ENCODE measurements at regions not wholly inside any gene's neighbourhood (a gene's known extent, or its start where the extent isn't known, plus 50 kb on each side); places are given as distances from the start of the nearest gene placed in this dataset.

GRCh38 chr16:76665571-76666275 is 388.5 kb downstream of the CNTNAP4 start:
- TF ChIP-seq, protein P1, sequence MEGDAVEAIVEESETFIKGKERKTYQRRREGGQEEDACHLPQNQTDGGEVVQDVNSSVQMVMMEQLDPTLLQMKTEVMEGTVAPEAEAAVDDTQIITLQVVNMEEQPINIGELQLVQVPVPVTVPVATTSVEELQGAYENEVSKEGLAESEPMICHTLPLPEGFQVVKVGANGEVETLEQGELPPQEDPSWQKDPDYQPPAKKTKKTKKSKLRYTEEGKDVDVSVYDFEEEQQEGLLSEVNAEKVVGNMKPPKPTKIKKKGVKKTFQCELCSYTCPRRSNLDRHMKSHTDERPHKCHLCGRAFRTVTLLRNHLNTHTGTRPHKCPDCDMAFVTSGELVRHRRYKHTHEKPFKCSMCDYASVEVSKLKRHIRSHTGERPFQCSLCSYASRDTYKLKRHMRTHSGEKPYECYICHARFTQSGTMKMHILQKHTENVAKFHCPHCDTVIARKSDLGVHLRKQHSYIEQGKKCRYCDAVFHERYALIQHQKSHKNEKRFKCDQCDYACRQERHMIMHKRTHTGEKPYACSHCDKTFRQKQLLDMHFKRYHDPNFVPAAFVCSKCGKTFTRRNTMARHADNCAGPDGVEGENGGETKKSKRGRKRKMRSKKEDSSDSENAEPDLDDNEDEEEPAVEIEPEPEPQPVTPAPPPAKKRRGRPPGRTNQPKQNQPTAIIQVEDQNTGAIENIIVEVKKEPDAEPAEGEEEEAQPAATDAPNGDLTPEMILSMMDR (IDR thresholded peaks at IDR 0.05), result no peak
- no peak overlapping the region for H3K4me3 ChIP-seq
- no peaks in the 10 kb centered on the region for H3K9me3 ChIP-seq
- intact Hi-C loops (cut with DNase I, micrococcal nuclease), result no loop called here
- DNase-seq (no peak), ATAC-seq (no peak)
- H3K36me3 ChIP-seq (ENCODE audit: low read depth), result no peaks in the 10 kb centered on the region
- no peaks in the 10 kb centered on the region for H3K4me1 ChIP-seq (ENCODE audit: low read depth)

DNA sequence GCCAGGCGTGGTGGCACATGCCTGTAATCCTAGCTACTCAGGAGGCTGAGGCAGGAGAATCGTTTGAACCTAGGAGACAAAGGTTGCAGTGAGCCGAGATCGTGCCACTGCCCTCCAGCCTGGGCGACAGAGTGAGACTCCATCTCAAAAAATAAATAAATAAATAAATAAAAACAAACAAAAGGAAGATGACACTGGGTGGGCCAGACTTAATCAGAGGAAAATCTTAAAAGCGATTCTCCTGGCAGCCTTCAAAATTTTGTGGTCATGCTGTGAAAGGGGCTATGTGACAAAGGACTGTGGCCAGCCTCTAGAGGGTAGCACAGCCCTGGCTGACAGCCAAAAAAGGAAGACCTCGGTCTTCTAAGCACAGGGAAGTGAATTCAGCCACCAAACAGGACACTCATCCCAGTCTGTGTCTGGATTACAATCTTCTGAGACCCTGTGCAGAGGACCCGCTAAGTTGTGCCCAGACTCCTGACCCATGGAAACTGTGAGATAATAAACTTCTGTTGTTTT is 391.1 kb downstream of the CNTNAP4 start:
- H3K9me3 ChIP-seq, result no peaks in the 10 kb centered on the region
- intact Hi-C loops (cut with DNase I, micrococcal nuclease), result no loop called here
- H3K4me3 ChIP-seq, result no peak overlapping the region
- TF ChIP-seq, protein P1 (IDR thresholded peaks at IDR 0.05), result no peak
- DNase-seq (no peak), ATAC-seq (no peak)
- H3K36me3 ChIP-seq (ENCODE audit: low read depth), result no peaks in the 10 kb centered on the region
- H3K4me1 ChIP-seq (ENCODE audit: low read depth), result no peaks in the 10 kb centered on the region

GRCh38 chr16:76669288-76669687 is 392.1 kb downstream of the CNTNAP4 start:
- intact Hi-C loops (cut with DNase I, micrococcal nuclease), result no loop called here
- Histone ChIP-seq H3K36me3 (ENCODE audit: low read depth) (no peaks in the 10 kb centered on the region), H3K9me3 (no peaks in the 10 kb centered on the region), H3K4me3 (no peak overlapping the region), H3K4me1 (ENCODE audit: low read depth) (no peaks in the 10 kb centered on the region)
- no peak for DNase-seq
- no peak for ATAC-seq
- TF ChIP-seq, protein P1 (IDR thresholded peaks at IDR 0.05), result no peak

DNA sequence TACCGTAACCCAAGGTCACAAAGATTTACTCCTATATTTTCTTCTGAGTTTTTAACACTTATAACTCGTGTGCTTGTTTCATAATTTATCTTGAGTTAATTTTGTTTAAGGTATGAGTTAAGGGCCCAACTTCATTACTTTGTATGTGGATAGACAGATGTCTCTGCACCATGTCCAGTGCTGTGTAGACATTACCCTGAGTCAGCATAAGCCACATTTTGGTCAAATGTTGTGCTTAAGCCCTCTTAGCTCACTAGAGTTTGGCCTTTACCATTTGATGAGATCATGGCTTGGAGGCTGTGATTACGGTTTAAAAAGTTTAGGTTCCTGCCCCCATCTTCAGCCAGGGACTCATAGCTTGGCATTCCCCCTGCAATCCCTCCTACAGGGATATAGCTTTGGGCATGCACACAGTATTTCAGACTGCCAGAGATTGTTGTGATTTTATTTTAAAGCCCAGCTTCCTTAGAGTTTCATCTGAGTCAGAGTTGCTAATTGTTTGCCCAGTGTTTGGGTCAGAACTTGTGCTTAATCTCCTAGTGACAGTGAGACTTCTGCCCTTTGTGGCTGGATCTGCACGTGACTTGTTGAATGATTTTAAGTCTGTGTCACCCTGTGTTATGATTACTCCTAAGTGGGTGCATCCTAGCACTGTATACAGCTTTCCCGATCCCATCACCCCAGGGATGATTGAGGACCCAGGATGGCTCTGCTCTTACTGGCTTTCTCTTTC is 393.1 kb downstream of the CNTNAP4 start:
- Histone ChIP-seq H3K36me3 (ENCODE audit: low read depth) (no peaks in the 10 kb centered on the region), H3K4me1 (ENCODE audit: low read depth) (no peaks in the 10 kb centered on the region), H3K4me3 (no peak overlapping the region), H3K9me3 (no peaks in the 10 kb centered on the region)
- TF ChIP-seq, protein P1 (IDR thresholded peaks at IDR 0.05), result no peak
- DNase-seq (no peak), ATAC-seq (no peak)
- intact Hi-C loops (cut with DNase I, micrococcal nuclease), result no loop called here

DNA sequence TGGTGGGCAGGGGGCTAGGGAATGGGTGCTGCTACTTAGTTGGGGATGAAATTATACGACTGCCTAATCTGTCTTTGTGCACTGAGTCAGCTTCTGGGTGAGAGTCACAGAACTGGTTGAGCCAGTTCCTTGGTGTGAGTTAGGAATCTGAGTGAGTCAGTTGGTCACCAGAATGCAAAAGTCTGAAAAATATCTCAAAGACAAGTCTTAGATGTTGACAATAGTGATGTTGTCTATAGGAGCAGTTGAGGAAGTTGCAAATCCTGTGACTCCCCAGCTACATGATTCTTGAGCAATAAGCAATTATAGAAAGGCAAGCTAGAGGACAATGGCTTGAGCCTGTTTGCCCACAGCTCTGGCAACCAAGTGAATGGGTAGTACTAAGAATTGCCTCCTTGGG is 399.2 kb downstream of the CNTNAP4 start:
- TF ChIP-seq, protein P1 (IDR thresholded peaks at IDR 0.05), result no peak
- H3K36me3 ChIP-seq (ENCODE audit: low read depth), result no peaks in the 10 kb centered on the region
- H3K4me1 ChIP-seq (ENCODE audit: low read depth), result no peaks in the 10 kb centered on the region
- H3K9me3 ChIP-seq, result no peaks in the 10 kb centered on the region
- no peak overlapping the region for H3K4me3 ChIP-seq
- DNase-seq (no peak), ATAC-seq (no peak)
- intact Hi-C loops (cut with DNase I, micrococcal nuclease), result no loop called here
